Rectal smooth muscle tissue (tissue), 1 donor: ENCODE measurements at regions not wholly inside any gene's neighbourhood (a gene's known extent, or its start where the extent isn't known, plus 50 kb on each side); places are given as distances from the start of the nearest gene placed in this dataset.
"Not testable (repeated sequence)": the region's sequence is repeated elsewhere in the genome, so short reads cannot be mapped to it uniquely, and the experiment has no call there.

Experiments
- H3K27ac ChIP-seq: one replicate; pipeline ENCODE4 v1.7.0; 2013; ENCODE audit warnings: low read depth, low read length, inconsistent platforms
- H3K27me3 ChIP-seq: one replicate; pipeline ENCODE4 v1.7.0; 2013; ENCODE audit warnings: low read length; ENCODE audit not compliant: control insufficient read depth, insufficient read depth
- H3K36me3 ChIP-seq: one replicate; pipeline ENCODE4 v1.7.0; 2013; ENCODE audit warnings: low read length; ENCODE audit not compliant: control insufficient read depth, insufficient read depth
- H3K4me1 ChIP-seq: one replicate; pipeline ENCODE4 v1.7.0; 2013; ENCODE audit warnings: low read length; ENCODE audit not compliant: control insufficient read depth, insufficient read depth
- H3K4me3 ChIP-seq: one replicate; pipeline ENCODE4 v1.7.0; 2013; ENCODE audit warnings: low read length
- H3K9ac ChIP-seq: one replicate; pipeline ENCODE4 v1.7.0; 2013; ENCODE audit warnings: low read length

- H3K4me3 ChIP-seq, H3K27ac ChIP-seq, H3K27me3 ChIP-seq, H3K4me1 ChIP-seq, H3K9ac ChIP-seq, H3K36me3 ChIP-seq: not testable (repeated sequence)
Observed at GRCh38 chr17:20868662-20869007, 174.2 kb downstream of the USP22 start.

- not testable (repeated sequence) for H3K27me3 ChIP-seq, H3K36me3 ChIP-seq, H3K27ac ChIP-seq, H3K4me1 ChIP-seq, H3K9ac ChIP-seq, H3K4me3 ChIP-seq
Observed at GRCh38 chr17:20873173-20873572, 169.6 kb downstream of the USP22 start.

GRCh38 chr17:20873688-20874328 is 169.0 kb downstream of the USP22 start:
- not testable (repeated sequence) for H3K27ac ChIP-seq, H3K4me1 ChIP-seq, H3K9ac ChIP-seq, H3K27me3 ChIP-seq, H3K4me3 ChIP-seq, H3K36me3 ChIP-seq

- H3K4me1 ChIP-seq, H3K27me3 ChIP-seq, H3K4me3 ChIP-seq, H3K9ac ChIP-seq, H3K36me3 ChIP-seq, H3K27ac ChIP-seq: not testable (repeated sequence)
Observed at GRCh38 chr17:20877384-20877783, 165.4 kb downstream of the USP22 start.

- Histone ChIP-seq H3K4me3 (no peak overlapping the region), H3K4me1 (peaks cover 8% of the 10 kb centered on the region), H3K36me3 (no peaks in the 10 kb centered on the region), H3K27me3 (no peaks in the 10 kb centered on the region), H3K27ac (no peak overlapping the region), H3K9ac (no peak overlapping the region)
Observed at GRCh38 chr17:20890338-20890737, 152.5 kb downstream of the USP22 start.

GRCh38 chr17:20895426-20895825 is 147.4 kb downstream of the USP22 start:
- H3K36me3 ChIP-seq, H3K27ac ChIP-seq, H3K27me3 ChIP-seq, H3K4me3 ChIP-seq, H3K4me1 ChIP-seq, H3K9ac ChIP-seq: not testable (repeated sequence)

GRCh38 chr17:20896153-20896649 is 146.6 kb downstream of the USP22 start:
- H3K4me1 ChIP-seq, result no peaks in the 10 kb centered on the region
- H3K9ac ChIP-seq, result no peak overlapping the region
- no peak overlapping the region for H3K4me3 ChIP-seq
- H3K36me3 ChIP-seq, result no peaks in the 10 kb centered on the region
- no peak overlapping the region for H3K27ac ChIP-seq
- H3K27me3 ChIP-seq, result no peaks in the 10 kb centered on the region

- H3K4me3 ChIP-seq, H3K36me3 ChIP-seq, H3K4me1 ChIP-seq, H3K27me3 ChIP-seq, H3K27ac ChIP-seq, H3K9ac ChIP-seq: not testable (repeated sequence)
Observed at GRCh38 chr17:20898726-20899125, 144.1 kb downstream of the USP22 start.

- H3K27ac ChIP-seq, H3K9ac ChIP-seq, H3K36me3 ChIP-seq, H3K4me3 ChIP-seq, H3K4me1 ChIP-seq, H3K27me3 ChIP-seq: not testable (repeated sequence)
Observed at GRCh38 chr17:20902496-20902895, 140.3 kb downstream of the USP22 start.

- not testable (repeated sequence) for H3K27me3 ChIP-seq, H3K4me3 ChIP-seq, H3K9ac ChIP-seq, H3K27ac ChIP-seq, H3K4me1 ChIP-seq, H3K36me3 ChIP-seq
Observed at GRCh38 chr17:20903549-20903948, 139.3 kb downstream of the USP22 start.

- Histone ChIP-seq H3K27ac (peak overlapping the region; percentile 94), H3K36me3 (no peaks in the 10 kb centered on the region), H3K4me3 (peak overlapping the region; percentile 69), H3K4me1 (peaks cover 11% of the 10 kb centered on the region), H3K27me3 (no peaks in the 10 kb centered on the region), H3K9ac (peak overlapping the region; percentile 59)
Observed at GRCh38 chr17:20908313-20909267, 134.2 kb downstream of the USP22 start.

- no peak overlapping the region for H3K4me3 ChIP-seq
- H3K36me3 ChIP-seq, result no peaks in the 10 kb centered on the region
- no peaks in the 10 kb centered on the region for H3K27me3 ChIP-seq
- no peak overlapping the region for H3K27ac ChIP-seq
- no peaks in the 10 kb centered on the region for H3K4me1 ChIP-seq
- H3K9ac ChIP-seq, result no peak overlapping the region
Observed at GRCh38 chr17:20914658-20915057, 128.2 kb downstream of the USP22 start.

- Histone ChIP-seq H3K4me1 (no peaks in the 10 kb centered on the region), H3K36me3 (no peaks in the 10 kb centered on the region), H3K27me3 (no peaks in the 10 kb centered on the region), H3K9ac (no peak overlapping the region), H3K27ac (no peak overlapping the region), H3K4me3 (no peak overlapping the region)
Observed at GRCh38 chr17:20916383-20916782, 126.4 kb downstream of the USP22 start.
